A204.1 (cell line): ENCODE measurements at regions not wholly inside any gene's neighbourhood (a gene's known extent, or its start where the extent isn't known, plus 50 kb on each side); places are given as distances from the start of the nearest gene placed in this dataset.
"Not testable (repeated sequence)": the region's sequence is repeated elsewhere in the genome, so short reads cannot be mapped to it uniquely, and the experiment has no call there.

Experiments used
- FAIRE-seq: peaks from 2 replicates; lab custom pipeline; 2012; peaks lifted over from hg19 to GRCh38; lab: Jason Lieb, UNC

- no peak for FAIRE-seq
Measured at GRCh38 chr6:140020207-140020791, 645.9 kb upstream of the CITED2 start.

GRCh38 chr6:140018588-140018987 is 644.1 kb upstream of the CITED2 start:
- no peak for FAIRE-seq

GRCh38 chr6:140017470-140017869 is 643.0 kb upstream of the CITED2 start:
- no peak for FAIRE-seq

- FAIRE-seq: no peak
Measured at GRCh38 chr6:140012150-140012549, 637.7 kb upstream of the CITED2 start.

- FAIRE-seq: no peak
Measured at GRCh38 chr6:140011537-140011936, 637.1 kb upstream of the CITED2 start.

- FAIRE-seq: no peak
Measured at GRCh38 chr6:140009286-140009685, 634.8 kb upstream of the CITED2 start.

- no peak for FAIRE-seq
Measured at GRCh38 chr6:140007525-140007924, 633.1 kb upstream of the CITED2 start.

- FAIRE-seq: no peak
Measured at GRCh38 chr6:140003217-140003616, 628.8 kb upstream of the CITED2 start.

- no peak for FAIRE-seq
Measured at GRCh38 chr6:140002396-140003022, 628.1 kb upstream of the CITED2 start.

GRCh38 chr6:140001821-140002341 is 627.4 kb upstream of the CITED2 start:
- FAIRE-seq: no peak

GRCh38 chr6:140001005-140001404 is 626.6 kb upstream of the CITED2 start:
- no peak for FAIRE-seq

GRCh38 chr6:139999661-140000060 is 625.2 kb upstream of the CITED2 start:
- FAIRE-seq: not testable (repeated sequence)

GRCh38 chr6:139998478-139998877 is 624.0 kb upstream of the CITED2 start:
- FAIRE-seq: not testable (repeated sequence)

GRCh38 chr6:139996253-139996834 is 621.9 kb upstream of the CITED2 start:
- no peak for FAIRE-seq

- no peak for FAIRE-seq
Measured at GRCh38 chr6:139994998-139995397, 620.5 kb upstream of the CITED2 start.

GRCh38 chr6:139990856-139991465 is 616.5 kb upstream of the CITED2 start:
- no peak for FAIRE-seq

- no peak for FAIRE-seq
Measured at GRCh38 chr6:139990026-139990686, 615.7 kb upstream of the CITED2 start.

GRCh38 chr6:139988685-139989084 is 614.2 kb upstream of the CITED2 start:
- no peak for FAIRE-seq

GRCh38 chr6:139987091-139987490 is 612.6 kb upstream of the CITED2 start:
- FAIRE-seq: no peak

GRCh38 chr6:139985236-139985815 is 610.9 kb upstream of the CITED2 start:
- no peak for FAIRE-seq

GRCh38 chr6:139984317-139984716 is 609.9 kb upstream of the CITED2 start:
- no peak for FAIRE-seq

- FAIRE-seq: no peak
Measured at GRCh38 chr6:139983555-139984276, 609.3 kb upstream of the CITED2 start.
